ENCODE measurements at regions not wholly inside any gene's neighbourhood (a gene's known extent, or its start where the extent isn't known, plus 50 kb on each side); places are given as distances from the start of the nearest gene placed in this dataset.

DNA sequence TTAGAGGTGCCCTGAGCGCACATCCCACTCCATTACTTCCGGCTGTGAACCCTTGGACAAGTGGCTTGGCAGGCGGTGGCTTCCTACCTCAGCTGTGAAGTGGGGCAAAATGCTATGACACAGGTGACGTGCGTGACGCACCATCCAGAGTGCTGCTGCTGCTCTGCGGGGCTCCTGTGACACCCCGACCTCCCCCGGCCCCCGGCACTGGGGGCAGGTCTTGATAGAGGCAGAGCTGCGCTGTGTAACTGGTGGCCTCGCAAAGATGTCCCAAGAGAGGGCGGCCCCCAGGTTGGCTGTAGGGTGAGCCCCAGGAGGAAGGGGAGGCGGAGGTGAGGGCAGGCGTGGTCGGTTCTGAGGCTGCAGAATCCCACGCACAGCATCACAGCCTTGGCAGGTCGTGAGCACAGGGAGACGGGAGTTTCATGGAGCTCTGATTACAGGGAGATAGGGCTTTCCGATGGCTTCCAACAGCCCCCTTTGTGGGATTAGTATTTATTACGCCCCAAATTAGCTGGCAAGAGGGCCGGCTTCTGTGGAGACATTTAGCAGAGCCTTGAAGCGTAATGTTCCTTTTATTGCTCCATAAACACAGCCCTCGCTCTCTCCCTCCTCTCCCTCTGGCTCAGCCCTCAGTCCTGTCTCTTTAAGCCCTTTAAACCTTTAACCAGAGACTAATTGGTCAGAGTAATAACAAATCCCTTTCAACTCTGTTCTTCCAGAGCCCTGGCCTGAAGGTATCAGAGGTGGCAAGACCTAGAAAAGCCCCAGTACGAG, 328.1 kb downstream of the C16orf95 start:
- Histone ChIP-seq H3K4me3 (ENCODE audit: low read depth, low read length) (no peak overlapping the region), H3K4me1 (ENCODE audit: control insufficient read depth, insufficient read depth, low read length) (no peaks in the 10 kb centered on the region), H3K36me3 (ENCODE audit: control insufficient read depth in 2 of 2, insufficient read depth in 1 of 2, low read length in 2 of 2) (no peaks in the 10 kb centered on the region), H3K27ac (ENCODE audit: extremely low read depth, low read depth, low read length) (no peak overlapping the region), H3K9me3 (ENCODE audit: control insufficient read depth, insufficient read depth, low read depth, low read length) (no peaks in the 10 kb centered on the region)
- TF ChIP-seq ZFHX2 (tag by site-specific recombination; conservative IDR thresholded peaks at IDR 0.05) = peak; percentile 73
- TF ChIP-seq EGR2 (tag by site-specific recombination; IDR thresholded peaks at IDR 0.05; ENCODE audit: low read depth) = peak; percentile 76
- no peak for TF ChIP-seq ZNF416 (tag by site-specific recombination; IDR thresholded peaks at IDR 0.05)
- TF ChIP-seq ZNF354C (tag by site-specific recombination; IDR thresholded peaks at IDR 0.05; ENCODE audit: borderline replicate concordance, low read depth) = no peak
- ChIA-PET CTCF (interaction anchor here (0.9 kb wide), 1 partner anchor 115 kb away, joined by 4 read pairs; no protein-coding TSS in a partner anchor), POLR2A (no interaction called here)

DNA sequence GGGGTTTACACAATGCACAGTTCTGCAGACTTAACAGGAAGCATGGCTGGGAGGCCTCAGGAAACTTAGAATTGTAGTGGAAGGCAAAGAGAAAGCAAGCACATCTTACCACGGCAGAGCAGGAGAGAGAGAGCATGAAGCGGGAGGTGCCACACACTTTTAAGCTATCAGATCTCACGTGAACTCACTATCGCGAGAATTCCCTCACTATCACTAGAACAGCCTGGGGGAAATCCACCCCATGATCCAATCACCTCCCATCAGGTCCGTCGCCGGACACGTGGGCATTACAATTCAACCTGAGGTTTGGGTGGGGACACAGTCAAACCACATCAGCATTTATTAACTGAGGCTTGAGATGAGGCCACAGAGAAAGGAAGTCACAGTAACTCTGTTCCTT, 326.7 kb downstream of the C16orf95 start:
- ChIA-PET CTCF (interaction anchor here (0.7 to 0.8 kb wide), 2 partner anchors 14 to 40 kb away, joined by 3 read pairs; no protein-coding TSS in a partner anchor), POLR2A (no interaction called here)
- H3K27ac ChIP-seq (ENCODE audit: extremely low read depth, low read depth, low read length) = no peak overlapping the region
- no peaks in the 10 kb centered on the region; the same call in 1 of the 2 replicates for H3K4me1 ChIP-seq (ENCODE audit: control insufficient read depth, insufficient read depth, low read length)
- no peak overlapping the region for H3K4me3 ChIP-seq (ENCODE audit: low read depth, low read length)
- H3K36me3 ChIP-seq (ENCODE audit: control insufficient read depth in 2 of 2, insufficient read depth in 1 of 2, low read length in 2 of 2) = no peaks in the 10 kb centered on the region
- TF ChIP-seq IKZF3 (tag by site-specific recombination; IDR thresholded peaks at IDR 0.05) = no peak
- no peak for TF ChIP-seq ZNF596 (tag by site-specific recombination; IDR thresholded peaks at IDR 0.05)
- TF ChIP-seq, protein P1, sequence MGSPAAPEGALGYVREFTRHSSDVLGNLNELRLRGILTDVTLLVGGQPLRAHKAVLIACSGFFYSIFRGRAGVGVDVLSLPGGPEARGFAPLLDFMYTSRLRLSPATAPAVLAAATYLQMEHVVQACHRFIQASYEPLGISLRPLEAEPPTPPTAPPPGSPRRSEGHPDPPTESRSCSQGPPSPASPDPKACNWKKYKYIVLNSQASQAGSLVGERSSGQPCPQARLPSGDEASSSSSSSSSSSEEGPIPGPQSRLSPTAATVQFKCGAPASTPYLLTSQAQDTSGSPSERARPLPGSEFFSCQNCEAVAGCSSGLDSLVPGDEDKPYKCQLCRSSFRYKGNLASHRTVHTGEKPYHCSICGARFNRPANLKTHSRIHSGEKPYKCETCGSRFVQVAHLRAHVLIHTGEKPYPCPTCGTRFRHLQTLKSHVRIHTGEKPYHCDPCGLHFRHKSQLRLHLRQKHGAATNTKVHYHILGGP (tag by site-specific recombination; IDR thresholded peaks at IDR 0.05) = no peak
- TF ChIP-seq, protein P2, sequence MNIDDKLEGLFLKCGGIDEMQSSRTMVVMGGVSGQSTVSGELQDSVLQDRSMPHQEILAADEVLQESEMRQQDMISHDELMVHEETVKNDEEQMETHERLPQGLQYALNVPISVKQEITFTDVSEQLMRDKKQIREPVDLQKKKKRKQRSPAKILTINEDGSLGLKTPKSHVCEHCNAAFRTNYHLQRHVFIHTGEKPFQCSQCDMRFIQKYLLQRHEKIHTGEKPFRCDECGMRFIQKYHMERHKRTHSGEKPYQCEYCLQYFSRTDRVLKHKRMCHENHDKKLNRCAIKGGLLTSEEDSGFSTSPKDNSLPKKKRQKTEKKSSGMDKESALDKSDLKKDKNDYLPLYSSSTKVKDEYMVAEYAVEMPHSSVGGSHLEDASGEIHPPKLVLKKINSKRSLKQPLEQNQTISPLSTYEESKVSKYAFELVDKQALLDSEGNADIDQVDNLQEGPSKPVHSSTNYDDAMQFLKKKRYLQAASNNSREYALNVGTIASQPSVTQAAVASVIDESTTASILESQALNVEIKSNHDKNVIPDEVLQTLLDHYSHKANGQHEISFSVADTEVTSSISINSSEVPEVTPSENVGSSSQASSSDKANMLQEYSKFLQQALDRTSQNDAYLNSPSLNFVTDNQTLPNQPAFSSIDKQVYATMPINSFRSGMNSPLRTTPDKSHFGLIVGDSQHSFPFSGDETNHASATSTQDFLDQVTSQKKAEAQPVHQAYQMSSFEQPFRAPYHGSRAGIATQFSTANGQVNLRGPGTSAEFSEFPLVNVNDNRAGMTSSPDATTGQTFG (tag by site-specific recombination; IDR thresholded peaks at IDR 0.05; ENCODE audit: borderline replicate concordance) = no peak
- no peak for TF ChIP-seq ZNF48 (tag by site-specific recombination; IDR thresholded peaks at IDR 0.05)
- TF ChIP-seq OSR2 (tag by site-specific recombination; IDR thresholded peaks at IDR 0.05) = no peak
- no peak for TF ChIP-seq ZFP3 (tag by site-specific recombination; IDR thresholded peaks at IDR 0.05; ENCODE audit: low read depth)
- no peak for TF ChIP-seq SP2 (tag by site-specific recombination; IDR thresholded peaks at IDR 0.05)
- no peak for TF ChIP-seq ZNF214 (tag by site-specific recombination; IDR thresholded peaks at IDR 0.05; ENCODE audit: borderline replicate concordance)
- TF ChIP-seq WT1 (tag by site-specific recombination; IDR thresholded peaks at IDR 0.05) = no peak
- no peaks in the 10 kb centered on the region for H3K9me3 ChIP-seq (ENCODE audit: control insufficient read depth, insufficient read depth, low read depth, low read length)

DNA sequence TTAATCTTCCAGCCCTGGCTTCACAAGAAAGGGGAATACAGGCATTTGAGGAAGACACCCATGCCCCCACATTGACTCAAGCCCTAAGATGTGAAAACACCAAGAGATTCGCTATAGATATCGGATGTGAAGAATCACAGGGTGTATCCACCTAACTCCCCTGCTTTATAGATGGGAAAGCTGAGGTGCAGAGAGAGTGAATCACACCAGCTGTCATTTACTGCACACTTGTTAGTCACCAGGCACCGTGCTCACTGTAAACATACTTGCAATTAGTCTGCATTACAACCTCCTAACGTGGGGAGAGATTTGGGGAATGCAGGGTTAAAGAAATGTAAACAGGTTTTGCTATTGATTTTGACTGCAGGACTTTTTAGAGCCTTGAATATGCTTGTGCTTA, 325.5 kb downstream of the C16orf95 start:
- H3K4me1 ChIP-seq (ENCODE audit: control insufficient read depth, insufficient read depth, low read length) = no peaks in the 10 kb centered on the region; the same call in 1 of the 2 replicates
- H3K9me3 ChIP-seq (ENCODE audit: control insufficient read depth, insufficient read depth, low read depth, low read length) = no peaks in the 10 kb centered on the region
- no peaks in the 10 kb centered on the region for H3K36me3 ChIP-seq (ENCODE audit: control insufficient read depth in 2 of 2, insufficient read depth in 1 of 2, low read length in 2 of 2)
- ChIA-PET POLR2A (no interaction called here), CTCF (no interaction called here)
- H3K27ac ChIP-seq (ENCODE audit: extremely low read depth, low read depth, low read length) = no peak overlapping the region
- H3K4me3 ChIP-seq (ENCODE audit: low read depth, low read length) = no peak overlapping the region
- TF ChIP-seq ZNF157 (tag by site-specific recombination; IDR thresholded peaks at IDR 0.05) = no peak
- TF ChIP-seq KLF8 (tag by site-specific recombination; IDR thresholded peaks at IDR 0.05) = no peak
- TF ChIP-seq GLI2 (tag by site-specific recombination; IDR thresholded peaks at IDR 0.05; ENCODE audit: borderline replicate concordance, low read depth) = no peak
- peak; percentile 45 for TF ChIP-seq ZNF335 (tag by site-specific recombination; conservative IDR thresholded peaks at IDR 0.05)
